NCI-H446 (cell line): ENCODE measurements at regions not wholly inside any gene's neighbourhood (a gene's known extent, or its start where the extent isn't known, plus 50 kb on each side); places are given as distances from the start of the nearest gene placed in this dataset.

Source experiments
- DNase-seq, 2 experiments: peaks; one replicate each; lab custom pipeline; 2025; lab: John Stamatoyannopoulos, UW

DNA sequence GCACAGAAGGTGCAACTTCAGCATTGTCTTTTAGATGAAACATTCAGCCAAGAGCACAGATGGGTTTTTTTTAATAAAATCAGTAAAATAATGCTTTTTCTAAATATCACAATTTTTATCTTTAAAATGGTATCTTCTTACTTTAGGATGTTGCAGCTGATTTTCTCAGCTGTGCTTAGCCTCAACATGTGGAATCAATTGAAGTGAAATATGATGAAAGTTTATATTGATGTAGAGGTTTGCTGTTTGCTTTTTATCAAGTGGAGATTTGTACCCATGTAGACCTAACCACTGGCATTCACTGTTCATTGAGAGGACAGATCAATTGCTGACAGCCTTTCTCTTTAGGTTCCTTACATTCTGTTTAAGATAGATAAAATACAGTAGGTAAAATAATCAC is 107.8 kb downstream of the CYB561 start:
- no peak for DNase-seq

DNA sequence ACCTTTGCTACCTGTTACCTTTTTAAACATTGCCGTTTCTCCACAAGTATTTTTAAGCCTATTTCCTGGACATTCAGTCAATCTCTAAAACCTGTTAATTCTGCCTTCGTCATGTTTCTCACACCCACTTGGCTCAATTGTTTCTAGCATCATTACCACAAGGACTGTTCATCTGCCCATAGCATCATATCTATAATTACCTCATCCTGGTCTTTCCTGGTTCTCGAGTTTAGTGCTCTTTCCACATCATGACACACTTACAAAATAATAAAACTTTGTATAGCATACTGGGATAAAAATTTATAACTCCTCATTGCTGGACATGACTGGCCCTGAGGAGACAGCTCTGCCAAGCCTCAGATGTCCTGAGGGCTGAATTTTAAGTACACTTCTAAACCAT is 104.8 kb downstream of the CYB561 start:
- DNase-seq = no peak

DNA sequence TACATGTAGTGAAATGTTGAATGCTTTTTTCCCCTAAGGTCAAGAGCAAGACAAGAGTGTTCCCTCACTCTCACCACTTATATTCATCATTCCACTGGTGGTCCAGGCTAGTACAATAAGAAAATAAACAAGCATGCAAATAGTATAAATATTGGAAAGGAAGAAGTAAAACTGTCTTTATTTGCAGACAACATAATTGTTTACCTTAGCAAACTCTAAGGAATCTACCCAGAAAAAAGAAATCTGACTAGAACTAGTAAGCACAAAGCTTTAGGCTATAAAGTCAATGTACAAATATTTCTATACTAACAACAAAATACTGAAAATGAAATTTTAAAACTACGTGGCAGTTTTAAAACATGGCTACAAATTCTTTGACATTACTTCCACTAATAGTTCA is 101.7 kb downstream of the CYB561 start:
- DNase-seq = no peak

DNA sequence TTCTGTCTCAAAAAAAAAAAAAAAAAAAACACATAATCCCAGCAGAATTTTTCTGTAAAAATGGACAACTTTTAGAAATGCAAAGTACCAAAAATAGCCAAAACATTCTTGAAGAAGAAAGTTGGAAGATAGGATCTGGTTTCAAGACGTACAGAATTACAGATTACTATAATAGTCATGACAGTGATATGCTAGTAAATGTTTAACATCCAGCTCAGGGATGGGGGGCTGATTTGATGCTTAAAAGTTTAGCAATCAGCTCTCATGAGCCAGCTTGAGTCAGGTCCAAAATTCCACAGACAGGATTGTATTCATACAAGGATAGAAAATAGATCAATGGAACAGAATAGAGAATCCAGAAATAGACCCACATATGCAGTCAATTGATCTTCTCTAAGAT is 100.5 kb downstream of the CYB561 start:
- DNase-seq = no peak

DNA sequence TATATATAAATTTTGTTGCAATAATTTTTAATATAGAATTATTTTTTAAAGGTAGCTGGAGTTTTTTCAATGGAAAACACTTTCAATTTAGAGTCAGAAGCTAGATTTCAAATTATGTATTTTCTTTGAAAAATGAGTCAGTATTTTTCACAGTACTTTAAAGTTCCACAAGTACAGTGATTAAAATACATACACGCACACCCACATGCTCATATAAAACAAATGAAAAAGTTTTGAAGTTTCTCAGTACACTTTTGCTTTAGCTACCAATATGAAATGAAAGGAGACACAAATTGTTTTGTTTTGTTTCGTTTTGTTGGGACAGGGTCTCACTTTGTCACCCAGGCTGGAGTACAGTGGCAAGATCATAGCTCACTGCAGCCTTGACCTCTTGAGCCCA is 98.6 kb downstream of the CYB561 start:
- DNase-seq = no peak

DNA sequence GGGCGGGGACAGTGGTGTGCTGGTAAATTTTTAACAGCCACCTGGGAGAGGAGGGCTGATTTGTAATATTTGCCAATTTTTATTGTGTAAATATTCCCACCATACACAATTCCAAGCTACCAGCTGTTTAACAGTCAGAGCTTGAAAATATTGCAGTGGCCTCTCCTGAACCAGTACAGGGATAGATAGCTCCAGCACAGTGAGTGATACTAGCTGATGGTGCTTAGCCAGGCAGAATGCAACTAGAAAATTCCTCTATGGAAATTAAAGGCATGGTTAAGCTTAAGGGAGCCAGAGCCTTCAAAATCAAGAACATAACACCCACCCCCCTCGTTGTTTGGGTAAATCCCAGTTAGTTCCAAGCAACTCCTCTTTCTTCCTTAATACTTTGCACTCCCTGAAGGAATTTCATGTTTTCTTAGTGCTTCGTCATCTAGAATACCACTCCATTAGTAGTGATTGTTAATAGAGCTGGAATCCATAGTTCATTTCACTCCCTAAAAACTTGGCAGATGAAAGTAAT is 96.6 kb downstream of the CYB561 start:
- DNase-seq = no peak

DNA sequence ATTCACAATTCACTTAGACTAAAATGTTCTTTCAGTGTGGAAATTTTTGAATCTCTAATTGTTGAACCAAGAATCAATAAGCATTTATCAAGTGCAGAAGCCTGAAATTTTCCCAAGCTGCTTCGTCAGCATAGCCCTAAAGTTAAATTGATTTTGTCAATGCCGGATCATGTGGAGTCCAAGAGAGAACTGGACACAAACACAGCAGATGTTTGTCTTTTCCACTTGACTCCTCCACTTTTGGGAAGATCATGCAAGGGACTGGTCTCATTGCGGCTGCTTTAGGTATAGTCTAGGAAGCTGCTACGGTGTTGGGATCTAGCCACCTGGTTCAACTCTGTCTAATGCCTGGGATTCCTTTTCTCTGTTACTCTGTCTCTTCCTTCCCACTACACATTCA is 95.7 kb downstream of the CYB561 start:
- no peak for DNase-seq

DNA sequence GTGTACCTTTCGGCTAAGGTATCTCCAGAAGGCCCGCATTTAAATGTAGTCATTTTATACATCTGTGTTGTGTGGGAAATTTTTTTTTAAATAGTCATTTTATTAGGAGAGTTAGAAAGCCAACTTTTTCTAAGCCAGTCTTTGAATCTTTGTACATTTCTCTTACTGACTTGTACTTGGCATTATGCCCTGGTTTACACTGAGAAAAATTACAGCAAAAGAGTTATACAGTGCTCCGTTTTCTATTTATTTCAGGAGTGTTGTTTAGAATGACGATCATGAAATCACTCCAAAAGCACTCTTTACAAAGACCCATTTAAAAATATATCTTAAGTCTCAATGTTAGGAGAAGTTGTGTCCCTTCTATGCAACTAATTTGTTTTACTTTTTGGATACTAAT is 91.8 kb downstream of the CYB561 start:
- DNase-seq = no peak

DNA sequence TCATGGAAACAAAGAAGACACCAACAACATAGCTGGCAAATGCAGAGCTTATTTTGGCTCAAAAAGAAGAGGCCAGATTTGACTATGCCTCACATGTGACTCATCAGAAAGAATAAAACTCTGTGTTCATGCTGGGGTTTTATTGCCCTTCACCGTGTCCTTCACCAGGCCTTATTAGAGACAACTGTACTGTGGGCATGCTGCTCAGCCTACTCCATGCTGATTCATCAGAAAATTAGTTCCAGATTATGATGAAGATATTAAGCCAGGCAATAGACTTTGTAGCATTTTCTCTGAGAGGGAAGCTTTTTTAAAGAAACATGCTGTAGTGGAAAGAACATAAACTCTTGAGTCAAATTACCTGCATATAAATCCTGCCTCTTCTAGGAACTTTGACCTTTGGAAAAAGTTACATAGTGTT is 89.8 kb downstream of the CYB561 start:
- peak in 1 of 2 experiments; percentile 67 for DNase-seq

DNA sequence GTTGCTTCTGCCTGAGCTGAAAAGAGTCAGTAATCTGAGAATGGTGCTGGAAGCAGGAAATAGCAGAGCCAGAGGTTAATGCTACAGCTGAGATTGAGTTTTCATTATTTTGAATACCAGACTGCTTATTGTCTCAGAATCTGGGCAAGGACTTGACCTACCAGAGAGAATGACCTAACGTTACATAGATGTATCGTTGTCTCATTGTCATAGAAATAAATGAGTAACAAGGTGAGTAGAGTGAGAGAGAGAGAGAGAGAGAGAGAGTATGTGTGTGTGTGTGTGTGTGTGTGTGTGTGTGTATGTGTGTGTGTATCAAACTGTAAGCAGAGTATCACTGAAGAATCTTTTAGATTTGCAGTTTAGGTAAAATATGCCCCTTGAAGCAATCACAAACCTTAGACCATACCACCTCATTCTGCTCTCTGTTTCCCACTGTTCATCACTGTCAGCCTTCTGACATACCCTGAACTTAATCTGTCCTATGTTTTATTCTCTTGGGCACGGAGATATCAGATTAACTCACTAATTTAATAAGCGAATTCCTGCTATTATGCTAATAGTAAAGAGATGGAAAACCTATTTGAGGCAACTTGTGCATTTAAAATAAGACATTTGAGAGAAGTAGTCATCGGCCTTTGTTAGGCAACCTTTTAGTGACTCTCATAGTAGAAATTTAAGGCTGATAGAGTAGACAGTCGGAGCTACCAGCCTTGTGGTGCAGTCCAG is 87.8 kb downstream of the CYB561 start:
- no peak for DNase-seq

DNA sequence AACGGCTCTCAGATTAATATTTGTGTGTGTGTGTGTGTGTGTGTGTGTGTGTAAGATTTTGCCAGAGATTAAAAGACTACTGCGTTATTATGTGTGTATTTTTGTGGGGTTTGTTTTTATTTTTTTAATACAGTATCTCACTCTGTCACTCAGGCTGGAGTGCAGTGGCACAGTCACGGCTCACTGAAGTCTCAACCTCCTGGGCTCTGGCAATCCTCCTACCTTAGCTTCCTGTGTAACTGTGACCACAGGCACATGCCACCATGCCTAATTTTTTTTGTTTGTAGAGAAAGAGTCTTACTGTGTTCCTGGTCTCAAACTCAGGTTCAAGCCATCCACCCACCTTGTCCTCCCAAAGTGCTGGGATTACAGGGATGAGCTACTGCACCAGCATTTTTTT is 87.2 kb downstream of the CYB561 start:
- DNase-seq = no peak

DNA sequence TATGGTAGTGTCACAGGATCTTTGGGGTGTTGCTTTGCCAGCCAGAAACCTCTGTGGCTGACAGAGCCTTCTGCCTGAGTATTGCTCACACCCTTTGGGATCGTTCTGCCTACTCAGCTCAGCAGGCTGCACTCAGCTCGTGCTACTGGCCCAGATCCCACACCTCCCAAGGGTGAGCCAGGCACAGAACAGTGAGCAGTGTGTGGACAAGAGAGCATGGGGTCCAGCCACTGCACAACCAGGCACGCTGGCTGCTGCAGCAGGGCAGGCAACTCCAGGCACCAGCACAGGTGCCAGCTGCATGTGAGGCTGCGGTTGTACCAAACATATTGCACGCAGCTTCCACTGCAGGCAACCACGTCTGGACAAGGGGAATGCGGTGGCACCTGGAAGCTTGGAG is 84.9 kb downstream of the CYB561 start:
- DNase-seq = no peak

DNA sequence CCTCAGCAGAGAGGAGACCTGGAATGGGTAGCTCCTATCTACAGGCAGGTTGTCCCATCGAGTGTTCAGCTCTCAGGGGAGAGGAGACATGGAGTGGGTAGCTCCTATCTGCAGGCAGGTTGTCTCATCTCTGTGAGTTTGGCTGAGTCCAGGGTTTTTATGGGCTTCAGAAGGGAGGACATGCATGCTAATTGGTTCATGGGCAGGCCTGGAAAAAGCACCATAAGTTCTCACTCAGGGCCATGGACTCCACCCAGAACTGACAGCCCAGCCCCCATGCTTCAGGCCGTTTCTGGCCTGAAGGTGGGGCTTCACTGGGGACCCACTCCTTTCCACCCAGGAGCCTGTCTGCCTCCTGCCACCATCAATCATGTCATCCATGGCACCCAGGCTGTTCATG is 84.0 kb downstream of the CYB561 start:
- no peak for DNase-seq

DNA sequence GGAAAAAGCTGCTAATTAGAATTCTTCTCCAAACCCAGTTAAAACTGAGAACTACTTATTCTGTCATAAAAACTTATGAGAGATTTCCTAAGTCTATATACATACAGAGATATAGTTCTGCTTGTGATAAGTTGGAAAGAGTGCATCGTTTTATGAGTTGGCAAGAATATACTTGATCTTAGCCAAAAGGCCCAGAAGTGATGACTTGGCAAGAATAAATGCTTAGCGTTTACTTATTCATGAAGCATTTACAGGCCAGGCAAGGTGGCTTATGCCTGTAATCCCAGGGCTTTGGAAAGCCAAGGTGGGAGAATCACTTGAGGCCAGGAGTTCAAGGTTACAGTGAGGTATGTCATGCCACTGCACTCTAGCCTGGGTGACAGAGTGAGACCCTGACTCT is 81.7 kb downstream of the CYB561 start:
- DNase-seq = peak in 1 of 2 experiments; percentile 56

DNA sequence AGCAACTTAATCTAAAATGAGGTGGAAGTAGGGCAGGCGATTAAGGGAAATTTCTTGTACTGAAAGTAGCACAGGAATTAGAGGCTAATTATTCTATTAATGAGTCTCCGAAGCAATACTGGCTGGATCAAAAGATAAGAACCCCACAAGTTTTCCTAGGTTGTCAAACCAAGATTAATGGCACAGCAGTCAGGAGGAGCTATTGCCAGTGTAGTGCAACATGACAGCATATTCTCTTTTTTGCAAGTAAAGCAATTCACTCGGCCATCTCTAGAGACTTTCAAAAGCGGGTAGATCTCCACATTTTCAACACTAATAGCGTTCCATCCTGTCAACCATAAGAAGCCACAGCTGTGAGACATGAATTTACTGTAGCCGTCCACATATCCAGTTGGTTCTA is 81.2 kb downstream of the CYB561 start:
- no peak for DNase-seq

DNA sequence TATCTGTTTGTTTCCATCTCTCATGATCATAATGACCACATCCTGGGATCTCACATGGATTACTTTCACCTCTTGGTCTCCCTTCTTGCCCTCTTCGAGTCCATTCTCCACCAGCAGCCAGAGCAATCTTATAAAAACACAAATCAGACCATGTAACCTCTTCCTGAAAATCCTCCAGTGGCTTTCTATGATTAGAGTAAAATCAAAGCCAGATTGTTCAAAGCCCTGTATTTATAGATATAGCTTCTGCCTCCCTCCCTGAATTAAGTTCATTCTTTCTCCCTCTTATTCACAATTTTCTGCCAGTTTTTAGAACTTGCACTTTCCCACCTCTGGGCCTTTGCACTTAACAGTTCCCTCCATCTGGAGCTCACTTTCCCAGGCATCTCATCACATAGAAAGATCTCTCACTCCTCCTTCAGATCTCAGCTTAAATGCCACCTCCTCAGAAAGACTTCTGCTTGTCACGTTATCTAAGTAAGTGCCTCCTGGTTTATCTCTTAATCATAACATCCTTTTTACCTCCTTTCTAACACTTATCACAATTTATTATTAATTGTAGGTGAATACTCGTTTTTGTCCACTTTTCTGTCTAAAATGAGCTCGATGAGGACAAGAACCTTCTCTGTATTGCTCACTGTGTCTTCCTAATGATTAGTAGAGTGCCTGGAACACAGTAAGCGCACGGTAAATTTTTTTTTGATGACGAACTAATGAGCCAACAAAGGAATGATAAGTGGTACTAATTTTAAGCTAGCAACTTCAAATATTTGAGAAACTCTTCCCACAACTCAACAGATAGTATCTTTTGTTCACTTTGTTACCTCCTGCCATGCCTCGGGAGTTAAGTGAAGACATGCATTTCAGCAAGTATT is 80.5 kb downstream of the CYB561 start:
- DNase-seq = no peak

DNA sequence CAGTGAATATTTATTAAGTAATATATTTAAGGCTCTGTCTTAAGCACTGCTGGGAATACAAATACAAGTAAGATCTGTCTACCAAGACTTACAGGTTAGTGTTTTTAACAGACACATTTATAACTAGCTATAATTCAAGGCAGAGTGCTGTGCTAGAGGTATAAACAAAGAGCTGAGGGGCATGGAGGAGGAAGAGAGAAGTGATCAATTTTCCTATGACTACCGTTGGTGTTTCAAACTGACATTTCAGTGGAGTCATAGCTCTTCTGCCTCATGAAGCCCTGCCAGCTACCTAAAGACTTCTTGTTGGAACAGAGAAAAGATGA is 79.9 kb downstream of the CYB561 start:
- no peak for DNase-seq

DNA sequence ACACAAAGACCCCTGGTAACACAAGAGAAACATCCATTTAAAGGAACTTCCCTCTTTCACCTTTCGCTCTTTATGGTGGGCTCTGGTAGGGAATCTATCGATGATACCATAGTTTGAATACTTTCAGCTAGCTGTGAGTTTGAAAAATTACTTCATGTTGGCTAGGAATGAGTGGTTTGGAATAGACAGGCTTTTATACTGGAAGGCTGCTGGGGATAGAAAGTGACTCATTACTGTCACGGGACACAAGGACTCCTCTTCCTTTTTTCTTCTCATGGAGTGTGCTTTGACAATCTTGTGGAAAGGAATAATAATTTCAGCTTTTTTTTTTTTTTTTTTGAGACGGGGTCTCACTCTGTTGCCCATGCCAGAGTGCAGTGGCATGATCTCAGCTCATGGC is 76.9 kb downstream of the CYB561 start:
- no peak for DNase-seq

DNA sequence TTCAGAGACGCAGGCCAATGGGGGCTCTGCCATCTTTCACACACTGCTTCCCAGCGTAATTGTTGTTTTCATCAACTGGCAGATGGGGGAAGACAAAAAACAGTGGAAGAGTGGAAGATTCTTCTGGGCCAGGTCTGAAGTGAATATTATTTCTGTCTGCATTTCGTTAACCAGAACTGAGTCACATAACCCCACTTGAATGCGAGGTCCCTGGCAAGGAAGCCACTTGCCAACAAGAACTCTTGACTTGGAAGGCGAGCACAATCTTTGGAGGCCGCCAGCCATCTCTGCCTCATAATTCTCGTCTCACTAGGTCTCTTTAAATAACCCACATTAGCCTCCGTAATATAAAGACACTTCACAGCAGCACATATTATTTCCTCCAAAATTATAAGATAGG is 75.4 kb downstream of the CYB561 start:
- peak in 1 of 2 experiments; percentile 73 for DNase-seq

DNA sequence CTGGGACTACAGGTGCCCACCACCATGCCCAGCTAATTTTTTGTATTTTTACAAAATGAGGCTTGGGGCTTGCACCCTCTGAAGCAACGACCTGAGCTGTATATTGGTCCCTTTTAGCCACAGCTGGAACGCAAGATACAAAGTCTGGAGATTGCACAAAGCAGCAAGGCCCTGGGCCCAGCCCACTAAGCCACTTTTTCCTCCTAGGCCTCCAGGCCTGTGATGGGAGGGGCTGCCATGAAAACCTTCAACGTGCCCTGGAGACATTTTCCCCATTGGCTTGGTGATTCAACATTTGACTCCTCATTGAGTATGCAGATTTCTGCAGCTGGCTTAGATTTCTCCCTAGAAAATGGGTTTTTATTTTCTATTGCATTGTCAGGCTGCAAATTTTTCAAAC is 69.2 kb downstream of the CYB561 start:
- DNase-seq = no peak

DNA sequence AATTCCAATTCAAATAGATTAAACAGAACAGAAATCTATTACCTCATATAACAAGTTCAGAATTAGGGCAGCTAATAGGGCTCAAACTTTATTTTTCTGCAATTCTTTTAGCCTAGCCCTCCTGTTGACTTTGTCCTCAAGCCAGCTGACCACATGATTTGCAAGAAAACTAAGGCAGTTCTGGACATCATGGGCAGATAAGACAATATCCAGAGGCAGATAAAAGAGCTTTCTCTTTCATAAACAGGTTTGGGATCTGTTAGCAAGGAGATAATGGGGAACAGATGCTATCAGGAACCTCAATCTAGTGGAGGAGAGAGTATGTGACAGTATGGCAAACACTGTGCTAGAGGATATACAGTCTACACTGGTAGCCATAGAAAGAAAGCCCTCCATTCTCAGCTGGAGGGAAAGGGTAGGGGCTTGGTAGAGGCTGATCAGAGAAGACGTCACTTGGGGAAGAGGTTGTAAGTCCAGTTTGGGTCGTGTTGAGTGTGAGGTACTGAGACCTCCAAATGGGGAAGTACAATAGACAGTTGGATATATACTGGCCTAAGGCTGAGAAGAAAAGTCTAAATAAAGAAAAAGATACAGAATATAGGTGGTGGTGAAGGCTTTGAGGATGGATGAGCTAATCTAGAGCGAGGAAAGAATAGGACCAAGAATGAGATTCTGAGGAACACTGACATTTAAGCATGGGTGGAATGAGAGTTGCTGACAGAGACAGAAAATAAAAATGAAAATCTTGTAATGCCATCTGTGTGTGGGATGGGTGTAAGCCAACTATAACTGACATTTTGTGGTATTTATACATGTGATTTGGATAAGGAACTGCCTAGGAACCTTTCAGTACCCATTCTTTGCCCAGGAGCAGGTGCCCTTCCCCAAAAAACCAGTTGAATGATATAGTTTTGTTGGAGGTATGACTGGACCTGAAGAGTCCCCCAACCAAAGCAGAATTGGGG is 67.4 kb downstream of the CYB561 start:
- no peak for DNase-seq

DNA sequence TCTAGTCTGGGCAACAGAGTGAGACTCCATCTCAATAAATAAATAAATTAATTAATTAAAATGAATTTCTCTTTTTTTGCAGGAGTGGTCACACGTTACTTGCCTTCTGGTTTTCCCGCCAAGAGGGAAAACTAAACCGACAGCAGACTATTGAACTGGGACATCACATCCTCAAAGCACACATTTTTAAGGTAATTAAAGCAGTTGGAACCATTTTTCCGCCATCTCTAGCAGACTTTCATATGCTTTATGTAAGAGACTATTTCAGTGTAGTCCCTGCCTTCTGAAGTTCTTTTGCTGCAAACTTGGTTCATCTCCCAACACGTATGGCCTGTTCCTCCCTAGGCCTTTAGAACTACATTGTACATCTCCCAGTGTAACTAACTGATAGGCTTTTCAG is 66.5 kb downstream of the CYB561 start:
- DNase-seq = no peak
